SK-N-SH treated with all-trans-retinoic acid at 6 μM for 48 hours (cell line): ENCODE measurements at regions not wholly inside any gene's neighbourhood (a gene's known extent, or its start where the extent isn't known, plus 50 kb on each side); places are given as distances from the start of the nearest gene placed in this dataset.
"Not testable (repeated sequence)": the region's sequence is repeated elsewhere in the genome, so short reads cannot be mapped to it uniquely, and the experiment has no call there.

ENCODE experiments used
- ATAC-seq: fragments of 200-7000 bp; cut with Tn5 transposase; 3 replicates; pipeline ENCODE4 v1.9.1; 2020; ENCODE audit warnings: mild to moderate bottlenecking, moderate library complexity
- ARNTL ChIP-seq: fragments of 450-650 bp; formaldehyde crosslinking; IDR thresholded peaks from 2 replicates; pipeline ENCODE4 v1.5.0; 2020; ENCODE audit warnings: low read depth, mild to moderate bottlenecking, moderate library complexity, borderline replicate concordance
- BACH2 ChIP-seq: fragments of 250-450 bp; sonication (Bioruptor Pico); IDR thresholded peaks from 2 replicates; pipeline ENCODE4 v1.9.0; 2021; ENCODE audit warnings: mild to moderate bottlenecking, borderline replicate concordance
- CSDC2 ChIP-seq: fragments of 250-450 bp; sonication (Bioruptor Pico); IDR thresholded peaks from 2 replicates; pipeline ENCODE4 v1.5.0; 2020; ENCODE audit warnings: mild to moderate bottlenecking, moderate library complexity
- CSRNP3 ChIP-seq: fragments of 250-450 bp; sonication (Bioruptor Pico); IDR thresholded peaks from 2 replicates; pipeline ENCODE4 v1.5.1; 2021; ENCODE audit warnings: mild to moderate bottlenecking, moderate library complexity
- ESRRG ChIP-seq: fragments of 250-450 bp; sonication (Bioruptor Pico); IDR thresholded peaks from 2 replicates; pipeline ENCODE4 v1.6.1; 2021; ENCODE audit warnings: mild to moderate bottlenecking
- ISL1 ChIP-seq: fragments of 250-450 bp; sonication (Bioruptor Pico); IDR thresholded peaks from 2 replicates; pipeline ENCODE4 v2.1.2; 2022; ENCODE audit warnings: mild to moderate bottlenecking, moderate library complexity
- OSR1 ChIP-seq: fragments of 250-450 bp; sonication (Bioruptor Pico); IDR thresholded peaks from 2 replicates; pipeline ENCODE4 v1.8.0; 2022; ENCODE audit warnings: moderate library complexity, mild to moderate bottlenecking, inconsistent platforms
- PATZ1 ChIP-seq: fragments of 250-450 bp; sonication (Bioruptor Pico); IDR thresholded peaks from 2 replicates; pipeline ENCODE4 v1.8.0; 2020; ENCODE audit warnings: mild to moderate bottlenecking, moderate library complexity, borderline replicate concordance
- PPARA ChIP-seq: fragments of 250-450 bp; sonication (Bioruptor Pico); IDR thresholded peaks from 2 replicates; pipeline ENCODE4 v1.5.0; 2020; ENCODE audit warnings: mild to moderate bottlenecking, borderline replicate concordance
- RARB ChIP-seq: fragments of 250-450 bp; sonication (Bioruptor Pico); IDR thresholded peaks from 2 replicates; pipeline ENCODE4 v1.8.0; 2021; ENCODE audit warnings: mild to moderate bottlenecking, moderate library complexity
- SNAI2 ChIP-seq: fragments of 250-450 bp; sonication (Bioruptor Pico); IDR thresholded peaks from 2 replicates; pipeline ENCODE4 v1.5.0; 2020; ENCODE audit warnings: mild to moderate bottlenecking, moderate library complexity
- TCF4 ChIP-seq: fragments of 250-450 bp; sonication (Bioruptor Pico); IDR thresholded peaks from 2 replicates; pipeline ENCODE4 v1.8.0; 2021; ENCODE audit warnings: mild to moderate bottlenecking, moderate library complexity, borderline replicate concordance
- TOX ChIP-seq: fragments of 250-450 bp; sonication (Bioruptor Pico); IDR thresholded peaks from 2 replicates; pipeline ENCODE4 v1.8.0; 2021; ENCODE audit warnings: mild to moderate bottlenecking, moderate library complexity, borderline replicate concordance
- ZC3H10 ChIP-seq: fragments of 250-450 bp; sonication (Bioruptor Pico); IDR thresholded peaks from 2 replicates; pipeline ENCODE4 v1.5.1; 2021; ENCODE audit warnings: mild to moderate bottlenecking, moderate library complexity
- ZFP3 ChIP-seq: fragments of 250-450 bp; sonication (Bioruptor Pico); IDR thresholded peaks from 2 replicates; pipeline ENCODE4 v1.5.0; 2020; ENCODE audit warnings: mild to moderate bottlenecking, moderate library complexity
- ZFP30 ChIP-seq: fragments of 450-650 bp; formaldehyde crosslinking; IDR thresholded peaks from 2 replicates; pipeline ENCODE4 v1.5.0; 2022; ENCODE audit warnings: mild to moderate bottlenecking, moderate library complexity
- ZNF565 ChIP-seq: fragments of 450-650 bp; formaldehyde crosslinking; conservative IDR thresholded peaks from 2 replicates; pipeline ENCODE4 v1.5.0; 2020; ENCODE audit warnings: low read depth, mild to moderate bottlenecking, moderate library complexity
- ZNF70 ChIP-seq: fragments of 450-650 bp; formaldehyde crosslinking; IDR thresholded peaks from 2 replicates; pipeline ENCODE4 v1.5.0; 2020; ENCODE audit warnings: mild to moderate bottlenecking, moderate library complexity
- TF ChIP-seq, protein P1 (sequence below): fragments of 250-450 bp; sonication (Bioruptor Pico); IDR thresholded peaks from 2 replicates; pipeline ENCODE4 v1.5.1; 2020; ENCODE audit warnings: low read depth, mild to moderate bottlenecking, moderate library complexity
- TF ChIP-seq, protein P2 (sequence below): fragments of 250-450 bp; sonication (Bioruptor Pico); IDR thresholded peaks from 2 replicates; pipeline ENCODE4 v1.8.0; 2021; ENCODE audit warnings: low read depth, mild to moderate bottlenecking, moderate library complexity, borderline replicate concordance

- TF ChIP-seq ZNF70 (CRISPR knock-in tag) (no peak), PPARA (CRISPR knock-in tag) (no peak), ZFP3 (CRISPR knock-in tag) (no peak), ISL1 (no peak), TOX (CRISPR knock-in tag) (no peak), ZNF565 (CRISPR knock-in tag) (no peak), ZFP30 (CRISPR knock-in tag) (no peak), OSR1 (CRISPR knock-in tag) (no peak), PATZ1 (CRISPR knock-in tag) (no peak), ARNTL (CRISPR knock-in tag) (no peak), ZC3H10 (no peak), TCF4 (CRISPR knock-in tag) (no peak), SNAI2 (no peak), ESRRG (no peak)
- TF ChIP-seq, protein P1, sequence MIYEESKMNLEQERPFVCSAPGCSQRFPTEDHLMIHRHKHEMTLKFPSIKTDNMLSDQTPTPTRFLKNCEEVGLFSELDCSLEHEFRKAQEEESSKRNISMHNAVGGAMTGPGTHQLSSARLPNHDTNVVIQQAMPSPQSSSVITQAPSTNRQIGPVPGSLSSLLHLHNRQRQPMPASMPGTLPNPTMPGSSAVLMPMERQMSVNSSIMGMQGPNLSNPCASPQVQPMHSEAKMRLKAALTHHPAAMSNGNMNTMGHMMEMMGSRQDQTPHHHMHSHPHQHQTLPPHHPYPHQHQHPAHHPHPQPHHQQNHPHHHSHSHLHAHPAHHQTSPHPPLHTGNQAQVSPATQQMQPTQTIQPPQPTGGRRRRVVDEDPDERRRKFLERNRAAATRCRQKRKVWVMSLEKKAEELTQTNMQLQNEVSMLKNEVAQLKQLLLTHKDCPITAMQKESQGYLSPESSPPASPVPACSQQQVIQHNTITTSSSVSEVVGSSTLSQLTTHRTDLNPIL (CRISPR knock-in tag) = no peak
- TF ChIP-seq, protein P2, sequence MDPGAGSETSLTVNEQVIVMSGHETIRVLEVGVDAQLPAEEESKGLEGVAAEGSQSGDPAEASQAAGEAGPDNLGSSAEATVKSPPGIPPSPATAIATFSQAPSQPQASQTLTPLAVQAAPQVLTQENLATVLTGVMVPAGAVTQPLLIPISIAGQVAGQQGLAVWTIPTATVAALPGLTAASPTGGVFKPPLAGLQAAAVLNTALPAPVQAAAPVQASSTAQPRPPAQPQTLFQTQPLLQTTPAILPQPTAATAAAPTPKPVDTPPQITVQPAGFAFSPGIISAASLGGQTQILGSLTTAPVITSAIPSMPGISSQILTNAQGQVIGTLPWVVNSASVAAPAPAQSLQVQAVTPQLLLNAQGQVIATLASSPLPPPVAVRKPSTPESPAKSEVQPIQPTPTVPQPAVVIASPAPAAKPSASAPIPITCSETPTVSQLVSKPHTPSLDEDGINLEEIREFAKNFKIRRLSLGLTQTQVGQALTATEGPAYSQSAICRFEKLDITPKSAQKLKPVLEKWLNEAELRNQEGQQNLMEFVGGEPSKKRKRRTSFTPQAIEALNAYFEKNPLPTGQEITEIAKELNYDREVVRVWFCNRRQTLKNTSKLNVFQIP (CRISPR knock-in tag) = no peak
- ATAC-seq = no peak
Observed at GRCh38 chr10:93226619-93227018, 152.9 kb downstream of the CYP26A1 start.

DNA sequence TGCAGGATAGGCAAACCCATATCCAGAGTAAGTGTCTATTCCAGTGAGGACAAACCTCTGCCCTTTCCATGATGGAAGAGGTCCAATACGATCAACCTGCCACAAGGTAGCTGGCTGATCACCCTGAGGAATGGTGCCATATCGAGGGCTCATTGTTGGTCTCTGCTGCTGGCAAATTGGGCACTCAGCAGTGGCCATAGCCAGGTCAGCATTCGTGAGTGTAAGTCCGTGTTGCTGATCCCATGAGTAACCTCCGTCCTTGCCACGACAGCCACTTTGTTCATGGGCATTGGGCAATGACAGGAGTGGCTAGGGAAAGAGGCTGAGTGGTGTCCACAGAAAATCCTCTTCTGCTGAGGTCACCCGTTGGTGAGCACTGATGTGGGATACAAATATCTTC lies 156.9 kb downstream of the CYP26A1 start:
- not testable (repeated sequence) for ATAC-seq

DNA sequence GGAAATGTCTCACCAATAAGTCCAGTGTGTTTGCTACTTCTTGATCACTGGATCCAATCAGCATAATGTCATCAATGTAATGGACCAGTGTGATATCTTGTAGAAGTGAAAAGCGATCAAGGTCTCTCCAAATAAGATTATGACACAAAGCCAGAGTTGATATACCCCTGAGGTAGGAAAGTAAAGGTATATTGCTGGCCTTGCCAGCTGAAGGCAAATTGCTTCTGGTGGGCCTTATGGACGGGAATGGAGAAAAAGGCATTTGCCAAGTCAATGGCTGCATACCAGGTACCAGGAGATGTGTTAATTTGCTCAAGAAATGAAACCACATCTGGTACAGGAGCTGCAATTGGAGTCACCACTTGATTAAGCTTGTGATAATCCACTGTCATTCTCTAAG lies 158.5 kb downstream of the CYP26A1 start:
- ATAC-seq = not testable (repeated sequence)

DNA sequence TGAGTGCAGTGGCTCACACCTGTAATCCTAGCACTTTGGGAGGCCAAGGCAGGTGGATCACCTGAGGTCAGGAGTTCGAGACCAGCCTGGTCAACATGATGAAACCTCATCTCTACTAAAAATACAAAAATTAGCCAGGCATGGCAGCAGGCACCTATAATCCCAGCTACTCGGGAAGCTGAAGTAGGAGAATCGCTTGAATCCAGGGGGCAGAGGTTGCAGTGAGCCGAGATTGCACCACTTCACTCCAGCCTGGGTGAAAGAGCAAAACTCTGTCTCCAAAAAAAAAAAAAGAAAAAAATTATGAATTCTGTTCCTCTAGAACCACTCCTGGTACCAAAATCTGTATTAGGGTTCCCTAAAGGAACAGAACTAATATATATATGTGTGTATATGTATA lies 161.2 kb downstream of the CYP26A1 start:
- ATAC-seq = not testable (repeated sequence)

DNA sequence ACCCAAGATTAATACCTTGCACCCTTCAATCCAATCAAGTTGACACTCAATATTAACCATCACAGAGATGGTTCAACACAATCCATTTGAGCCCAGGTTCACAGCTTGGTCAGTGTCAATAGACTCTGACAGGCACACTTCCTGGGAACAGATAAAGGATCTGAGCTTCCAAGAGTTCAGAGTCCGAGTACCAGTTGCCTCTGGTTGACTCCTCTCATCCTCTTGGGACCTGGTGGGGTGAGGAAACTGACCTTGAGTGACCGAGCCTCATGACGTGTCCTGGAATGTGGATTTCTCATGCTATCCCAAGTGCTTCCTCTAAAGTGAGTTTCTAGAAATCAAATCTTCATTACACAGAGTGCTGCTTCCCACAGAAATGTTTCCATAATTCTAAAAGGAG lies 162.0 kb downstream of the CYP26A1 start:
- no peak for ATAC-seq
- no peak for TF ChIP-seq ZNF565 (CRISPR knock-in tag)
- no peak for TF ChIP-seq TOX (CRISPR knock-in tag)
- no peak for TF ChIP-seq CSRNP3 (CRISPR knock-in tag)
- no peak for TF ChIP-seq PPARA (CRISPR knock-in tag)
- TF ChIP-seq ESRRG = no peak
- TF ChIP-seq, protein P1 (CRISPR knock-in tag) = no peak
- no peak for TF ChIP-seq CSDC2 (CRISPR knock-in tag)
- TF ChIP-seq OSR1 (CRISPR knock-in tag) = no peak
- TF ChIP-seq SNAI2 = no peak
- TF ChIP-seq ZC3H10 = no peak
- TF ChIP-seq RARB = no peak
- no peak for TF ChIP-seq BACH2 (CRISPR knock-in tag)
- TF ChIP-seq ISL1 = no peak
- TF ChIP-seq, all 23 proteins: peak for 0
